PC-3 (cell line): ENCODE measurements at regions not wholly inside any gene's neighbourhood (a gene's known extent, or its start where the extent isn't known, plus 50 kb on each side); places are given as distances from the start of the nearest gene placed in this dataset.

ENCODE experiments used
- CTCF ChIP-seq: fragments of 300-600 bp; sonication (generic); conservative IDR thresholded peaks from 2 replicates; pipeline ENCODE4 v1.5.1; 2017; ENCODE audit warnings: antibody characterized with exemption, low read depth, mild to moderate bottlenecking, low read length
- EZH2phosphoT487 ChIP-seq: fragments of 300-600 bp; sonication (generic); IDR thresholded peaks from 2 replicates; pipeline ENCODE4 v1.6.1; 2018; ENCODE audit warnings: mild to moderate bottlenecking, antibody characterized with exemption, low read length, borderline replicate concordance

- TF ChIP-seq CTCF (no peak), EZH2phosphoT487 (no peak)
These were observed 72.2 kb downstream of the MAF start for GRCh38 chr16:79528338-79528737.
